Tibial nerve (tissue), 4 donors: ENCODE measurements at regions not wholly inside any gene's neighbourhood (a gene's known extent, or its start where the extent isn't known, plus 50 kb on each side); places are given as distances from the start of the nearest gene placed in this dataset.

Experiments used
- DNase-seq, 2 donors: peaks; one replicate each; pipeline ENCODE4 v3.0.0-alpha.2; 2019; ENCODE audit warnings: low spot score in 2 of 2
- H3K27ac ChIP-seq, 4 donors: fragments of 200-600 bp; sonication (generic) in 3 of 4; one replicate each; pipeline ENCODE4 v1.5.1; 2017 to 2019; ENCODE audit warnings: mild to moderate bottlenecking in 1 of 4
- H3K27me3 ChIP-seq, 2 donors: fragments of 200-600 bp; sonication (generic) in 1 of 2; one replicate each; pipeline versions ENCODE4 v1.5.1 to v1.6.0; 2017 to 2019
- H3K36me3 ChIP-seq, 3 donors: fragments of 200-600 bp; sonication (generic); one replicate each; pipeline ENCODE4 v1.5.1; 2018 to 2019
- H3K4me1 ChIP-seq, 4 donors: fragments of 200-600 bp; sonication (generic) in 3 of 4; one replicate each; pipeline ENCODE4 v1.5.1; 2017 to 2019
- H3K4me3 ChIP-seq, 4 donors: fragments of 200-600 bp; sonication (generic) in 3 of 4; one replicate each; pipeline ENCODE4 v1.5.1; 2017 to 2019; ENCODE audit warnings: mild to moderate bottlenecking in 1 of 4, moderate library complexity in 1 of 4
- H3K9me3 ChIP-seq, 4 donors: fragments of 200-600 bp; sonication (generic) in 3 of 4; one replicate each; pipeline ENCODE4 v1.5.1; 2017 to 2019
- EP300 ChIP-seq, 2 donors: sonication (generic); formaldehyde crosslinking; IDR thresholded peaks; one replicate each; pipeline ENCODE4 v1.6.1; 2017; ENCODE audit warnings: antibody characterized with exemption in 2 of 2, mild to moderate bottlenecking in 1 of 2
- POLR2A ChIP-seq, 2 donors: fragments of 450-650 bp; IDR thresholded peaks; one replicate each; pipeline ENCODE4 v1.6.1; 2017; ENCODE audit warnings: antibody characterized with exemption in 2 of 2, mild to moderate bottlenecking in 2 of 2, moderate library complexity in 2 of 2
- WGBS, 2 donors: methylation state at CpG; one replicate each; pipeline ENCODE4 v1.1.5; 2018; 5-methylcytosine and 5-hydroxymethylcytosine counted together
- TF ChIP-seq, protein P1 (sequence below), 5 experiments: fragments of 200-600 bp in 3 of 5; fragments of 450-650 bp in 2 of 5; sonication (generic) in 3 of 5; IDR thresholded peaks; one replicate each; pipeline ENCODE4 v1.5.1; 2016 to 2019; ENCODE audit warnings: antibody characterized with exemption in 5 of 5, mild to moderate bottlenecking in 3 of 5, moderate library complexity in 2 of 5

DNA sequence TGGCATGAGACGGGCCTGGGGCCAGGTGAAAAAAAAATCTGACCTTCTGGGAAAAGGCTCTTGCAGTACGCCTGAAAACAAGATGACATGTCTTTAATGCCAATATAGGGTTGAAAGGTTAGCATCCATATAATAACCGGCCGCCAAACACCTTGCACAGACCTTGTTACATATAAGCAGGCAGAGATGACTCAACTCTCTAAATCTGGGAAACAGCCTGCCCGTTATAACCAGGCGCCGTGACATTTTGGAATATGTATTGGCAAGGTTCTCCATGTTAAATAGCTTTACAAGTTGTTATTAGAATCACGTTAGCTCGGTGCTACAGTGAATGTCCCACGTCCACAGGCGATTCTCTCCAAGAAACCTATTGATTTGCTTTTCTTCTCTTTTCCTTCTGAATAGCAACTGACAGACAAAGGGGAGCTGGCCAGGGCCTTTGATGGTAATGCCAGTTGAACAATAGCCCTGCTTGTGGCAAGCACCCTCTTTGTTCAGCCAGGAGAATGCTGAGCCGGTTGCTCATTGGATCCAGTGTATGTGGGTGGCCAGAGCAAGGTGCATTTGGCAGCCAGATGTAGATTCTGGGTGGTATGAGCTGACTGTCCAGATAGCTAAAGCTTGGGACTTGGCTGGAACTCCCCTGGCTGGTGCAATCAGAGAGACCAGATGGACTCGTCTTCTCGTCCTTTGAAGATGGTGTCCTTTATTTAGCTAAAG is 80.1 kb upstream of the AUTS2 start:
- 65 to 70% methylated on average over 14 of the region's 14 CpGs for WGBS, 2 donors
- Histone ChIP-seq H3K27me3 (no peaks in the 10 kb centered on the region), H3K4me1 (peaks cover 0 to 4% (median 0%) of the 10 kb centered on the region in 4 donors), H3K4me3 (no peak overlapping the region), H3K27ac (no peak overlapping the region), H3K36me3 (no peaks in the 10 kb centered on the region), H3K9me3 (no peaks in the 10 kb centered on the region)
- DNase-seq: peak; percentile 14 to 29
- TF ChIP-seq EP300 (IDR thresholded peaks at IDR 0.05) (no peak), POLR2A (IDR thresholded peaks at IDR 0.05) (no peak)
- TF ChIP-seq, protein P1, sequence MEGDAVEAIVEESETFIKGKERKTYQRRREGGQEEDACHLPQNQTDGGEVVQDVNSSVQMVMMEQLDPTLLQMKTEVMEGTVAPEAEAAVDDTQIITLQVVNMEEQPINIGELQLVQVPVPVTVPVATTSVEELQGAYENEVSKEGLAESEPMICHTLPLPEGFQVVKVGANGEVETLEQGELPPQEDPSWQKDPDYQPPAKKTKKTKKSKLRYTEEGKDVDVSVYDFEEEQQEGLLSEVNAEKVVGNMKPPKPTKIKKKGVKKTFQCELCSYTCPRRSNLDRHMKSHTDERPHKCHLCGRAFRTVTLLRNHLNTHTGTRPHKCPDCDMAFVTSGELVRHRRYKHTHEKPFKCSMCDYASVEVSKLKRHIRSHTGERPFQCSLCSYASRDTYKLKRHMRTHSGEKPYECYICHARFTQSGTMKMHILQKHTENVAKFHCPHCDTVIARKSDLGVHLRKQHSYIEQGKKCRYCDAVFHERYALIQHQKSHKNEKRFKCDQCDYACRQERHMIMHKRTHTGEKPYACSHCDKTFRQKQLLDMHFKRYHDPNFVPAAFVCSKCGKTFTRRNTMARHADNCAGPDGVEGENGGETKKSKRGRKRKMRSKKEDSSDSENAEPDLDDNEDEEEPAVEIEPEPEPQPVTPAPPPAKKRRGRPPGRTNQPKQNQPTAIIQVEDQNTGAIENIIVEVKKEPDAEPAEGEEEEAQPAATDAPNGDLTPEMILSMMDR (IDR thresholded peaks at IDR 0.05): no peak

DNA sequence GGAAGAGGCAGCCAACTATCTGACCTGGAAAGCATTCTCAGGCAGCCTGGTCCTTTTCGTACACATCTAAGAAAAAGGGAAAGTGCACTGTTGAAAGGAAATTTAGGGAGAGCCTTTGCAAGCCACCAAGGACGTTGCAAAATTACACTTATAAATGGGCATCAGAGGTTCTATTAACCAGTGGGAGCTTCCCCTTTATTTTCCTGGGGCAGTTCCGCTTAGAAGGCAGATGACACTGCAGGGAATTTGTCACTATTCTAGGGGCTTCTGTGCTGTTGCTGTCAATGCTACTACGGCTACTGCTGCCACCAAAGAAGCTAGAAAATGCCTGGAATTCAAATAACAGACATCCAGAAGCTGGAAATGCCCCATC is 79.6 kb upstream of the AUTS2 start:
- TF ChIP-seq POLR2A (IDR thresholded peaks at IDR 0.05): no peak
- no peak for TF ChIP-seq EP300 (IDR thresholded peaks at IDR 0.05)
- TF ChIP-seq, protein P1 (IDR thresholded peaks at IDR 0.05): no peak
- H3K27ac ChIP-seq: no peak overlapping the region
- peaks cover 0 to 4% (median 0%) of the 10 kb centered on the region in 4 donors for H3K4me1 ChIP-seq
- 55 to 71% methylated on average over 4 of the region's 4 CpGs for WGBS, 2 donors
- no peak overlapping the region for H3K4me3 ChIP-seq
- DNase-seq: no peak
- no peaks in the 10 kb centered on the region for H3K27me3 ChIP-seq
- no peaks in the 10 kb centered on the region for H3K36me3 ChIP-seq
- H3K9me3 ChIP-seq: no peaks in the 10 kb centered on the region

DNA sequence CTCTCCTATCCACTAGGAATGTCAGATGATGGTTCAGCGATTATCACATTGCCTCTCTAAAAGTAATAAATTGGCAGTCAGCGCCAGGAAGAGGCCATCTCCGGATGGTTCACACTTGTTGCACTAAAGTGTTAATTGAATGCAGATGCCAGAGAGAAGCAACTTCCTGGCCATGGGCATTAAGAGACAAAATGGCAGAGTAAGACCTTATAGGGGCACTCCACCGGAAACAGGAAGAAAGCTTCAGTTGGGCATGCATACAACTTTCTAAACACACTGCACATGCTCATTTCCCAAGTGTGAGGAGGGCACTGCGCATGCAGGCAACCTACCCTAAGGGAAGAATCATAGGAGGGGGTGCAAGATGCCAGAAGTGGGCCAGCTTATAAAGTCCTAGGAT is 71.7 kb upstream of the AUTS2 start:
- Histone ChIP-seq H3K9me3 (peaks cover 0 to 4% (median 2%) of the 10 kb centered on the region in 4 donors), H3K4me3 (no peak overlapping the region), H3K27ac (no peak overlapping the region), H3K36me3 (no peaks in the 10 kb centered on the region), H3K4me1 (no peaks in the 10 kb centered on the region), H3K27me3 (no peaks in the 10 kb centered on the region)
- no peak for DNase-seq
- 68 to 86% methylated on average over 5 of the region's 5 CpGs for WGBS, 2 donors
- TF ChIP-seq, protein P1 (IDR thresholded peaks at IDR 0.05): no peak
- TF ChIP-seq POLR2A (IDR thresholded peaks at IDR 0.05) (no peak), EP300 (IDR thresholded peaks at IDR 0.05) (no peak)

DNA sequence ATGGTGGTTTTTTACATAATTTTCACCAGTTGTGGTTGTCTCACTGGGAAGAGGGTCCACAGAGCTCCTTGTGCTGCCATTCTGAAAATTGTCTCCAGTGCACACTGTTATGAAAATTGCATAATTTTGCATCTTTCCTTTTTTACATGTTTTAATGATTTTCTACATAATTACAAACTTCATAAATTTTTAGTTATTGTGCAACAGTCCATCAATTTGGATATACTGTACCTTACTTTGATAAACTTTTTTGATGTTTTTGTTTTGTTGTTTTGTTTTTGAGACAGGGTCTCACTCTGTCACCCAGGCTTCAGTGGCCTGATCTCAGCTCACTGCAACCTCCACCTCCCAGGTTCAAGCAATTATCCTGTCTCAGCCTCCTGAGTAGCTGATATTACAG is 70.6 kb upstream of the AUTS2 start:
- H3K27me3 ChIP-seq: no peaks in the 10 kb centered on the region
- H3K4me3 ChIP-seq: no peak overlapping the region
- H3K4me1 ChIP-seq: no peaks in the 10 kb centered on the region
- no peak for TF ChIP-seq POLR2A (IDR thresholded peaks at IDR 0.05)
- TF ChIP-seq EP300 (IDR thresholded peaks at IDR 0.05): no peak
- TF ChIP-seq, protein P1 (IDR thresholded peaks at IDR 0.05): no peak
- H3K9me3 ChIP-seq: peaks cover 0 to 4% (median 2%) of the 10 kb centered on the region in 4 donors
- no peak for DNase-seq
- no peaks in the 10 kb centered on the region for H3K36me3 ChIP-seq
- H3K27ac ChIP-seq: no peak overlapping the region

DNA sequence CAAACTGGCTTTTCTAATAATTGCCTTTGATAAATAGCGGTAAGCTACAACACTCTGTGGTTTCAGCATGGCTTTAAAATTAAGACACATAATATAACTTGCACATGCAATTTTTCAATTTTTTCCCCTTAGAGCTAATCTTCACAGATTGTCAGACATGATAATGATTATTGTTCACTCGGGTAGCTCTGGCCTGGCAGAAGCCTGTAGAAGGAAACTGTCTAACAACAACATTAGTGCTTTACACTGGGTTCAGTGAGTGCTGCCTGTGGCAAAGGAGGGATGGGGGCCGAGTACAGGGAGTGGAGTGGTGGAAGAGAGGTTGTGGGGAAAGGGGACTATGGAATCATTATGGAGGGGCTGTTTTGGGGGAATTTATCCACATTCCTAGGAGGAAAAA is 67.2 kb upstream of the AUTS2 start:
- TF ChIP-seq EP300 (IDR thresholded peaks at IDR 0.05) (no peak), POLR2A (IDR thresholded peaks at IDR 0.05) (no peak)
- TF ChIP-seq, protein P1 (IDR thresholded peaks at IDR 0.05): no peak

More for the DNA sequence above, 67.2 kb upstream of the AUTS2 start:
- H3K36me3 ChIP-seq: no peaks in the 10 kb centered on the region
- H3K27me3 ChIP-seq: no peaks in the 10 kb centered on the region
- no peaks in the 10 kb centered on the region for H3K4me1 ChIP-seq
- no peaks in the 10 kb centered on the region for H3K9me3 ChIP-seq
- H3K4me3 ChIP-seq: no peak overlapping the region
- WGBS, 2 donors: 67% methylated on average over 3 of the region's 3 CpGs
- no peak for DNase-seq
- no peak overlapping the region for H3K27ac ChIP-seq
